HCT116 (cell line): ENCODE measurements at regions not wholly inside any gene's neighbourhood (a gene's known extent, or its start where the extent isn't known, plus 50 kb on each side); places are given as distances from the start of the nearest gene placed in this dataset.

ENCODE experiments used
- ATAC-seq: fragments of 200-7000 bp; cut with Tn5 transposase; 2 replicates; pipeline ENCODE4 v1.9.1; 2020; ENCODE audit warnings: mild to moderate bottlenecking, moderate library complexity
- BruUV-seq: library from RNA; stranded (reverse); fragments of 400-500 nt; replicated peaks from 2 replicates; lab custom pipeline; 2021; lab: Mats Ljungman, UMichigan
- CTCF ChIA-PET: fragments of 300-600 bp; sonication (Branson Sonifier 250); formaldehyde crosslinking; loops from one replicate; lab custom pipeline; 2021; ENCODE audit warnings: antibody characterized with exemption; lab: Charles Lee
- POLR2A ChIA-PET: fragments of 300-600, 350-600 bp; sonication (Branson Sonifier 250); formaldehyde crosslinking; loops from one replicate; lab custom pipeline; 2021; ENCODE audit warnings: antibody characterized with exemption; lab: Charles Lee
- RAD21 ChIA-PET, 2 experiments: fragments of 300-600 bp; sonication (Branson Sonifier 250); formaldehyde crosslinking; loops; one replicate each; lab custom pipeline; 2023; ENCODE audit warnings: low total read pairs in 2 of 2; ENCODE audit not compliant: uncharacterized antibody in 2 of 2, unreplicated experiment in 2 of 2, low non-redundant PET in 1 of 2; lab: Charles Lee
- DNase-seq: peaks from one replicate; pipeline ENCODE4 v3.0.0-alpha.2; 2010; ENCODE audit warnings: low read depth, low spot score
- H2AFZ ChIP-seq: fragments of 200-600 bp; shearing (Covaris generic), sonication (generic); 2 replicates; pipeline ENCODE4 v1.6.1; 2017; ENCODE audit warnings: low read depth, mixed run types, mixed read lengths, antibody characterized with exemption, low read length; ENCODE audit not compliant: poor library complexity, severe bottlenecking
- H3K27ac ChIP-seq: 2 replicates; pipeline ENCODE4 v1.5.1; 2012; ENCODE audit warnings: low read depth, low read length
- H3K27me3 ChIP-seq: fragments of 200-600 bp; sonication (generic); 2 replicates; pipeline ENCODE4 v1.6.1; 2016; ENCODE audit warnings: mixed run types, low read length, mixed read lengths; ENCODE audit not compliant: insufficient read depth
- H3K36me3 ChIP-seq, 2 experiments: fragments of 200-500 bp in 1 of 2; fragments of 200-600 bp in 1 of 2; sonication (Bioruptor generic) in 1 of 2; sonication (generic) in 1 of 2; 2 replicates each; pipeline versions ENCODE4 v1.5.1 to v1.6.1; 2014 to 2016; ENCODE audit warnings: low read length in 2 of 2, inconsistent platforms in 1 of 2, mixed read lengths in 1 of 2, mixed run types in 1 of 2; ENCODE audit not compliant: insufficient read depth in 2 of 2, control insufficient read depth in 1 of 2
- H3K4me1 ChIP-seq, 2 experiments: fragments of 200-600 bp in 1 of 2; sonication (generic) in 1 of 2; 2 replicates each; pipeline versions ENCODE4 v1.5.1 to v1.6.1; 2012 to 2017; ENCODE audit warnings: low read length in 2 of 2, inconsistent platforms in 1 of 2, mild to moderate bottlenecking in 1 of 2, mixed read lengths in 1 of 2, mixed run types in 1 of 2, moderate library complexity in 1 of 2; ENCODE audit not compliant: insufficient read depth in 2 of 2, control insufficient read depth in 1 of 2
- H3K4me2 ChIP-seq: fragments of 200-600 bp; sonication (generic); 2 replicates; pipeline ENCODE4 v1.6.1; 2017; ENCODE audit warnings: mixed run types, low read length, mixed read lengths
- H3K4me3 ChIP-seq, 2 experiments: fragments of 200-600 bp in 1 of 2; sonication (generic) in 1 of 2; replicated peaks in 1 of 2; 2 replicates each; pipeline ENCODE4 v1.5.1; 2011 to 2016; ENCODE audit warnings: low read length in 2 of 2, control low read depth in 1 of 2, low read depth in 1 of 2, mild to moderate bottlenecking in 1 of 2, mixed read lengths in 1 of 2, mixed run types in 1 of 2
- H3K79me2 ChIP-seq: fragments of 200-600 bp; sonication (generic); 2 replicates; pipeline ENCODE4 v1.6.1; 2017; ENCODE audit warnings: mild to moderate bottlenecking, mixed run types, low read length, moderate library complexity, mixed read lengths; ENCODE audit not compliant: insufficient read depth
- H3K9ac ChIP-seq: fragments of 200-600 bp; sonication (generic); 2 replicates; pipeline ENCODE4 v1.6.1; 2016; ENCODE audit warnings: low read length, mixed read lengths
- H3K9me2 ChIP-seq: fragments of 200-600 bp; sonication (generic), shearing (Covaris generic); 2 replicates; pipeline ENCODE4 v1.6.1; 2017; ENCODE audit warnings: mixed run types, mild to moderate bottlenecking, moderate library complexity; ENCODE audit not compliant: insufficient read depth
- H3K9me3 ChIP-seq, 2 experiments: fragments of 200-500 bp in 1 of 2; fragments of 200-600 bp in 1 of 2; sonication (Bioruptor generic) in 1 of 2; sonication (generic) in 1 of 2; 2 replicates each; pipeline ENCODE4 v1.6.1; 2014 to 2017; ENCODE audit warnings: low read length in 2 of 2, mixed read lengths in 2 of 2, inconsistent platforms in 1 of 2, low read depth in 1 of 2, mild to moderate bottlenecking in 1 of 2, mixed run types in 1 of 2, moderate library complexity in 1 of 2; ENCODE audit not compliant: control insufficient read depth in 1 of 2, insufficient read depth in 1 of 2
- H4K20me1 ChIP-seq: fragments of 200-600 bp; sonication (generic), shearing (Covaris generic); 2 replicates; pipeline ENCODE4 v1.6.1; 2017; ENCODE audit warnings: mixed run types, mild to moderate bottlenecking, moderate library complexity; ENCODE audit not compliant: insufficient read depth
- CBX3 ChIP-seq: IDR thresholded peaks from 2 replicates; pipeline ENCODE4 v1.6.1; 2012; ENCODE audit warnings: low read depth
- EGR1 ChIP-seq: IDR thresholded peaks from 2 replicates; pipeline ENCODE4 v1.6.1; 2012; ENCODE audit warnings: low read depth
- FOSL1 ChIP-seq: IDR thresholded peaks from 2 replicates; pipeline ENCODE4 v1.6.1; 2012; ENCODE audit warnings: low read depth
- JUND ChIP-seq: IDR thresholded peaks from 2 replicates; pipeline ENCODE4 v1.6.1; 2012
- TCF7L2 ChIP-seq: IDR thresholded peaks from 2 replicates; pipeline ENCODE4 v1.7.0; 2011; ENCODE audit warnings: borderline replicate concordance, inconsistent platforms; ENCODE audit not compliant: insufficient read depth, insufficient read length; ENCODE audit errors: extremely low read depth
- ZFX ChIP-seq: fragments of 450-650 bp; IDR thresholded peaks from 2 replicates; pipeline ENCODE4 v1.6.1; 2017
- intact Hi-C: fragments of 100-400 bp; cut with micrococcal nuclease; formaldehyde crosslinking; loops from 2 replicates; pipeline ENCODE4 v1.10.0; 2022
- TF ChIP-seq, protein P1 (sequence below): IDR thresholded peaks from 2 replicates; pipeline ENCODE4 v1.6.1; 2012
- TF ChIP-seq, protein P2 (sequence below): IDR thresholded peaks from 2 replicates; pipeline ENCODE4 v1.6.1; 2012; ENCODE audit warnings: low read depth

DNA sequence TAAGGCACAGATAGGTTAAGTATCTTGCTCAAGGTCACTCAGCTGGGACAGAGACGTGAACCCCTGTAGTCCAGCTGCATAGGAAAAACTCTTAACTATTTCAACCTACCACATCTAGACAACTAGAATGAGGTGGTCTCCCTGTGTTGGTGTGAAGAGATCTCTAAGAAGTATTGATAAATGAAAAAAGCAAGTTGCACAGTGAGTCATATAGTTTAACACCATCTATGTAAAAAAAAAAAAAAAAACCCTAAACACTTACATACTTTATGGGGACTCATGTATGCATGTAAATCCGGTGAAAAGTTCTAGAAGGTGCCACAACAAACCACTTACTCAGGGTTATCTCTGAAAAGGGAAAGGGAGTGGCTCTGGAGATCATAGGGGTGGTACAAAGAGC, 185.5 kb downstream of the SATB1 start:
- peaks cover 5 to 21% of the 10 kb centered on the region in 2 experiments; a peak in 3 of 4 replicates for H3K4me1 ChIP-seq
- no peaks in the 10 kb centered on the region for H3K36me3 ChIP-seq
- TF ChIP-seq EGR1, result no peak
- TF ChIP-seq TCF7L2, result no peak
- TF ChIP-seq JUND, result no peak
- TF ChIP-seq FOSL1, result no peak
- no peak for TF ChIP-seq ZFX
- no peak for TF ChIP-seq CBX3
- TF ChIP-seq, protein P1, sequence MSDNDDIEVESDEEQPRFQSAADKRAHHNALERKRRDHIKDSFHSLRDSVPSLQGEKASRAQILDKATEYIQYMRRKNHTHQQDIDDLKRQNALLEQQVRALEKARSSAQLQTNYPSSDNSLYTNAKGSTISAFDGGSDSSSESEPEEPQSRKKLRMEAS, result no peak
- TF ChIP-seq, protein P2, sequence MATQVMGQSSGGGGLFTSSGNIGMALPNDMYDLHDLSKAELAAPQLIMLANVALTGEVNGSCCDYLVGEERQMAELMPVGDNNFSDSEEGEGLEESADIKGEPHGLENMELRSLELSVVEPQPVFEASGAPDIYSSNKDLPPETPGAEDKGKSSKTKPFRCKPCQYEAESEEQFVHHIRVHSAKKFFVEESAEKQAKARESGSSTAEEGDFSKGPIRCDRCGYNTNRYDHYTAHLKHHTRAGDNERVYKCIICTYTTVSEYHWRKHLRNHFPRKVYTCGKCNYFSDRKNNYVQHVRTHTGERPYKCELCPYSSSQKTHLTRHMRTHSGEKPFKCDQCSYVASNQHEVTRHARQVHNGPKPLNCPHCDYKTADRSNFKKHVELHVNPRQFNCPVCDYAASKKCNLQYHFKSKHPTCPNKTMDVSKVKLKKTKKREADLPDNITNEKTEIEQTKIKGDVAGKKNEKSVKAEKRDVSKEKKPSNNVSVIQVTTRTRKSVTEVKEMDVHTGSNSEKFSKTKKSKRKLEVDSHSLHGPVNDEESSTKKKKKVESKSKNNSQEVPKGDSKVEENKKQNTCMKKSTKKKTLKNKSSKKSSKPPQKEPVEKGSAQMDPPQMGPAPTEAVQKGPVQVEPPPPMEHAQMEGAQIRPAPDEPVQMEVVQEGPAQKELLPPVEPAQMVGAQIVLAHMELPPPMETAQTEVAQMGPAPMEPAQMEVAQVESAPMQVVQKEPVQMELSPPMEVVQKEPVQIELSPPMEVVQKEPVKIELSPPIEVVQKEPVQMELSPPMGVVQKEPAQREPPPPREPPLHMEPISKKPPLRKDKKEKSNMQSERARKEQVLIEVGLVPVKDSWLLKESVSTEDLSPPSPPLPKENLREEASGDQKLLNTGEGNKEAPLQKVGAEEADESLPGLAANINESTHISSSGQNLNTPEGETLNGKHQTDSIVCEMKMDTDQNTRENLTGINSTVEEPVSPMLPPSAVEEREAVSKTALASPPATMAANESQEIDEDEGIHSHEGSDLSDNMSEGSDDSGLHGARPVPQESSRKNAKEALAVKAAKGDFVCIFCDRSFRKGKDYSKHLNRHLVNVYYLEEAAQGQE, result no peak
- TF ChIP-seq, all 23 proteins: peak for 0
- H3K9me3 ChIP-seq, result no peaks in the 10 kb centered on the region
- H3K9me2 ChIP-seq, result no peaks in the 10 kb centered on the region
- no peak overlapping the region for H3K27ac ChIP-seq
- no peaks in the 10 kb centered on the region for H4K20me1 ChIP-seq
- no peak overlapping the region for H3K9ac ChIP-seq
- DNase-seq, result no peak
- no peaks in the 10 kb centered on the region for H3K79me2 ChIP-seq
- ChIA-PET RAD21 (no interaction called here), POLR2A (no interaction called here), CTCF (no interaction called here)
- no peaks in the 10 kb centered on the region for H3K27me3 ChIP-seq
- no peak overlapping the region for H2AFZ ChIP-seq
- no peak overlapping the region for H3K4me2 ChIP-seq
- intact Hi-C loops, result no loop called here
- BruUV-seq, result no TSS peak
- no peak for ATAC-seq
- H3K4me3 ChIP-seq, result no peak overlapping the region
